ENCODE measurements at regions not wholly inside any gene's neighbourhood (a gene's known extent, or its start where the extent isn't known, plus 50 kb on each side); places are given as distances from the start of the nearest gene placed in this dataset.

DNA sequence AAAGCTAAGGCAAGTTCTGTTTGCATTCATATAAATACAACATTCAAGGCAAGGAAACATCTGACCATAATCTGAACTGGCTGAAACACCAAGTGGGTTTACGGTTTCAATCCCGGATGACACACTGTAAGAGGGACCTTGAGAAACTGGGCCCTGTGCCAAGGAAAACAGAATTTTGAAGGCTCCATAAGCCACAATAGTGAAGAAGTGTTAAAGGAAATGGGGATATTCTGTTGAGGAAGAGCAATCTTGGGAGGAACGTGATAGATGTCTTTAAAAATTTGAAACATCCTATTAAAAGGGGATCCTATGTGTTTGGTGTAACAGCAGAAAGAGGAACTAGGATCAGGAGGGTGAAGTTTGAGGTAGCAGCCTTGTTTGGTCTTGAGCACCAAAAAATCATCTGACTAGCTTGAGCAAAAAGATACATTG, 82.4 kb upstream of the TAB2 start:
- TF ChIP-seq CTCF (conservative IDR thresholded peaks at IDR 0.05; ENCODE audit: low read length) (no peak), EZH2phosphoT487 (IDR thresholded peaks at IDR 0.05; ENCODE audit: borderline replicate concordance) (no peak)
